ENCODE measurements at regions not wholly inside any gene's neighbourhood (a gene's known extent, or its start where the extent isn't known, plus 50 kb on each side); places are given as distances from the start of the nearest gene placed in this dataset.

GRCh38 chr16:87006789-87007745 lies 310.1 kb downstream of the C16orf95 start:
- no CpG with 5 or more reads among the region's 12 CpGs for WGBS (ENCODE audit: extremely low coverage, insufficient coverage, low lambda C conversion rate)
- no peak overlapping the region for H3K4me3 ChIP-seq (ENCODE audit: low read length)
- H3K4me2 ChIP-seq (ENCODE audit: low read length) = no peak overlapping the region
- H4K5ac ChIP-seq (ENCODE audit: low read length) = no peak overlapping the region
- H3K9ac ChIP-seq (ENCODE audit: low read length) = no peak overlapping the region
- H3K23ac ChIP-seq (ENCODE audit: low read length) = no peak overlapping the region
- no peak overlapping the region for H3K4ac ChIP-seq (ENCODE audit: low read depth, low read length)
- H3K18ac ChIP-seq (ENCODE audit: low read length) = no peak overlapping the region
- H3K36me3 ChIP-seq (ENCODE audit: control insufficient read depth, insufficient read depth, low read length) = no peaks in the 10 kb centered on the region
- no peak for DNase-seq
- H3K27me3 ChIP-seq (ENCODE audit: insufficient read depth, low read length, poor library complexity) = no peaks in the 10 kb centered on the region
- H2BK120ac ChIP-seq (ENCODE audit: low read depth, low read length) = no peak overlapping the region
- no peaks in the 10 kb centered on the region for H3K4me1 ChIP-seq (ENCODE audit: control insufficient read depth, low read depth, low read length)
- H2BK15ac ChIP-seq (replicated peaks; ENCODE audit: low read depth) = no peak overlapping the region
- no peak overlapping the region for H2AK5ac ChIP-seq (ENCODE audit: low read length)
- no peaks in the 10 kb centered on the region for H3K79me2 ChIP-seq (ENCODE audit: control insufficient read depth, insufficient read depth, low read length)
- H3K27ac ChIP-seq (ENCODE audit: low read depth, low read length) = no peak overlapping the region
- H3K56ac ChIP-seq (ENCODE audit: low read length) = no peak overlapping the region
- H3K79me1 ChIP-seq (ENCODE audit: low read length) = no peaks in the 10 kb centered on the region
- H4K8ac ChIP-seq (ENCODE audit: low read depth, low read length) = no peak overlapping the region
- H2BK5ac ChIP-seq (ENCODE audit: low read length) = no peak overlapping the region

GRCh38 chr16:87007907-87008306 lies 309.3 kb downstream of the C16orf95 start:
- Histone ChIP-seq H3K27ac (ENCODE audit: low read depth, low read length) (no peak overlapping the region), H3K4me1 (ENCODE audit: control insufficient read depth, low read depth, low read length) (no peaks in the 10 kb centered on the region), H2AK5ac (ENCODE audit: low read length) (no peak overlapping the region), H2BK15ac (replicated peaks; ENCODE audit: low read depth) (no peak overlapping the region), H3K23ac (ENCODE audit: low read length) (no peak overlapping the region), H3K27me3 (ENCODE audit: insufficient read depth, low read length, poor library complexity) (no peaks in the 10 kb centered on the region), H3K36me3 (ENCODE audit: control insufficient read depth, insufficient read depth, low read length) (no peaks in the 10 kb centered on the region), H3K4ac (ENCODE audit: low read depth, low read length) (no peak overlapping the region), H3K4me3 (ENCODE audit: low read length) (no peak overlapping the region), H3K9ac (ENCODE audit: low read length) (no peak overlapping the region), H3K56ac (ENCODE audit: low read length) (no peak overlapping the region), H4K5ac (ENCODE audit: low read length) (no peak overlapping the region), H2BK120ac (ENCODE audit: low read depth, low read length) (no peak overlapping the region), H4K8ac (ENCODE audit: low read depth, low read length) (no peak overlapping the region), H3K79me2 (ENCODE audit: control insufficient read depth, insufficient read depth, low read length) (no peaks in the 10 kb centered on the region), H3K79me1 (ENCODE audit: low read length) (no peaks in the 10 kb centered on the region), H3K4me2 (ENCODE audit: low read length) (no peak overlapping the region), H3K18ac (ENCODE audit: low read length) (no peak overlapping the region), H2BK5ac (ENCODE audit: low read length) (no peak overlapping the region)
- no CpG with 5 or more reads among the region's 10 CpGs for WGBS (ENCODE audit: extremely low coverage, insufficient coverage, low lambda C conversion rate)
- no peak for DNase-seq

- H3K23ac ChIP-seq (ENCODE audit: low read length) = no peak overlapping the region
- H2BK15ac ChIP-seq (replicated peaks; ENCODE audit: low read depth) = no peak overlapping the region
- no peak overlapping the region for H3K4me2 ChIP-seq (ENCODE audit: low read length)
- H3K4ac ChIP-seq (ENCODE audit: low read depth, low read length) = no peak overlapping the region
- H3K79me2 ChIP-seq (ENCODE audit: control insufficient read depth, insufficient read depth, low read length) = no peaks in the 10 kb centered on the region
- no peak overlapping the region for H3K9ac ChIP-seq (ENCODE audit: low read length)
- no peak overlapping the region for H4K5ac ChIP-seq (ENCODE audit: low read length)
- H3K79me1 ChIP-seq (ENCODE audit: low read length) = no peaks in the 10 kb centered on the region
- no peak overlapping the region for H3K27ac ChIP-seq (ENCODE audit: low read depth, low read length)
- no peak overlapping the region for H4K8ac ChIP-seq (ENCODE audit: low read depth, low read length)
- no peaks in the 10 kb centered on the region for H3K4me1 ChIP-seq (ENCODE audit: control insufficient read depth, low read depth, low read length)
- no peaks in the 10 kb centered on the region for H3K36me3 ChIP-seq (ENCODE audit: control insufficient read depth, insufficient read depth, low read length)
- no CpG with 5 or more reads among the region's 5 CpGs for WGBS (ENCODE audit: extremely low coverage, insufficient coverage, low lambda C conversion rate)
- H3K27me3 ChIP-seq (ENCODE audit: insufficient read depth, low read length, poor library complexity) = no peaks in the 10 kb centered on the region
- no peak overlapping the region for H3K56ac ChIP-seq (ENCODE audit: low read length)
- H2AK5ac ChIP-seq (ENCODE audit: low read length) = no peak overlapping the region
- no peak overlapping the region for H2BK120ac ChIP-seq (ENCODE audit: low read depth, low read length)
- no peak for DNase-seq
- no peak overlapping the region for H3K18ac ChIP-seq (ENCODE audit: low read length)
- no peak overlapping the region for H2BK5ac ChIP-seq (ENCODE audit: low read length)
- no peak overlapping the region for H3K4me3 ChIP-seq (ENCODE audit: low read length)
These were observed 308.5 kb downstream of the C16orf95 start for GRCh38 chr16:87008664-87009063.

GRCh38 chr16:87012954-87013938 lies 303.9 kb downstream of the C16orf95 start:
- Histone ChIP-seq H2AK5ac (ENCODE audit: low read length) (no peak overlapping the region), H2BK120ac (ENCODE audit: low read depth, low read length) (no peak overlapping the region), H4K5ac (ENCODE audit: low read length) (no peak overlapping the region), H4K8ac (ENCODE audit: low read depth, low read length) (no peak overlapping the region), H3K4me1 (ENCODE audit: control insufficient read depth, low read depth, low read length) (no peaks in the 10 kb centered on the region), H3K23ac (ENCODE audit: low read length) (no peak overlapping the region), H3K4ac (ENCODE audit: low read depth, low read length) (no peak overlapping the region), H3K4me2 (ENCODE audit: low read length) (no peak overlapping the region), H3K79me1 (ENCODE audit: low read length) (no peaks in the 10 kb centered on the region), H3K36me3 (ENCODE audit: control insufficient read depth, insufficient read depth, low read length) (no peaks in the 10 kb centered on the region), H3K18ac (ENCODE audit: low read length) (no peak overlapping the region), H2BK5ac (ENCODE audit: low read length) (no peak overlapping the region), H3K56ac (ENCODE audit: low read length) (no peak overlapping the region), H3K27me3 (ENCODE audit: insufficient read depth, low read length, poor library complexity) (no peaks in the 10 kb centered on the region), H2BK15ac (replicated peaks; ENCODE audit: low read depth) (no peak overlapping the region), H3K79me2 (ENCODE audit: control insufficient read depth, insufficient read depth, low read length) (no peaks in the 10 kb centered on the region), H3K4me3 (ENCODE audit: low read length) (no peak overlapping the region), H3K9ac (ENCODE audit: low read length) (no peak overlapping the region), H3K27ac (ENCODE audit: low read depth, low read length) (no peak overlapping the region)
- DNase-seq = no peak
- WGBS (ENCODE audit: extremely low coverage, insufficient coverage, low lambda C conversion rate) = 100% methylated on average over 4 of the region's 37 CpGs

- WGBS (ENCODE audit: extremely low coverage, insufficient coverage, low lambda C conversion rate) = 100% methylated on average over 1 of the region's 1 CpG
- Histone ChIP-seq H3K36me3 (ENCODE audit: control insufficient read depth, insufficient read depth, low read length) (no peaks in the 10 kb centered on the region), H3K4me1 (ENCODE audit: control insufficient read depth, low read depth, low read length) (no peaks in the 10 kb centered on the region), H3K79me2 (ENCODE audit: control insufficient read depth, insufficient read depth, low read length) (no peaks in the 10 kb centered on the region), H3K27me3 (ENCODE audit: insufficient read depth, low read length, poor library complexity) (no peaks in the 10 kb centered on the region), H3K9ac (ENCODE audit: low read length) (no peak overlapping the region), H2BK5ac (ENCODE audit: low read length) (no peak overlapping the region), H2BK120ac (ENCODE audit: low read depth, low read length) (no peak overlapping the region), H3K23ac (ENCODE audit: low read length) (no peak overlapping the region), H3K18ac (ENCODE audit: low read length) (no peak overlapping the region), H3K79me1 (ENCODE audit: low read length) (no peaks in the 10 kb centered on the region), H3K27ac (ENCODE audit: low read depth, low read length) (no peak overlapping the region), H2BK15ac (replicated peaks; ENCODE audit: low read depth) (no peak overlapping the region), H2AK5ac (ENCODE audit: low read length) (no peak overlapping the region), H4K8ac (ENCODE audit: low read depth, low read length) (no peak overlapping the region), H4K5ac (ENCODE audit: low read length) (no peak overlapping the region), H3K4me2 (ENCODE audit: low read length) (no peak overlapping the region), H3K56ac (ENCODE audit: low read length) (no peak overlapping the region), H3K4me3 (ENCODE audit: low read length) (no peak overlapping the region), H3K4ac (ENCODE audit: low read depth, low read length) (no peak overlapping the region)
- DNase-seq = no peak
These were observed 303.1 kb downstream of the C16orf95 start for GRCh38 chr16:87014112-87014511.
